ENCODE measurements at regions not wholly inside any gene's neighbourhood (a gene's known extent, or its start where the extent isn't known, plus 50 kb on each side); places are given as distances from the start of the nearest gene placed in this dataset.
"Not testable (repeated sequence)": the region's sequence is repeated elsewhere in the genome, so short reads cannot be mapped to it uniquely, and the experiment has no call there.

GRCh38 chr12:72989458-72989947 lies 717.3 kb downstream of the TRHDE start:
- TF ChIP-seq POLR2A (IDR thresholded peaks at IDR 0.05) (no peak), CTCF (IDR thresholded peaks at IDR 0.05) (no peak)
- no peaks in the 10 kb centered on the region for H3K27me3 ChIP-seq
- H3K4me1 ChIP-seq: no peaks in the 10 kb centered on the region
- 63% methylated on average over 4 of the region's 4 CpGs for WGBS (ENCODE audit: insufficient coverage, low coverage, low lambda C conversion rate, missing lambda C conversion rate)
- no peaks in the 10 kb centered on the region for H3K36me3 ChIP-seq
- intact Hi-C loops (cut with DNase I): no loop called here
- ATAC-seq (no peak), DNase-seq (no peak)
- no peak overlapping the region for H3K4me3 ChIP-seq
- no peaks in the 10 kb centered on the region for H3K9me3 ChIP-seq
- H3K27ac ChIP-seq: no peak overlapping the region

- DNase-seq: not testable (repeated sequence)
Observed at GRCh38 chr12:72995029-72995428, 722.9 kb downstream of the TRHDE start.

GRCh38 chr12:72995616-72996015 lies 723.4 kb downstream of the TRHDE start:
- WGBS (ENCODE audit: insufficient coverage, low coverage, low lambda C conversion rate, missing lambda C conversion rate): 83% methylated on average over 5 of the region's 5 CpGs
- H3K9me3 ChIP-seq: no peaks in the 10 kb centered on the region
- H3K27ac ChIP-seq: no peak overlapping the region
- intact Hi-C loops (cut with DNase I): no loop called here
- no peaks in the 10 kb centered on the region for H3K36me3 ChIP-seq
- DNase-seq: no peak
- no peaks in the 10 kb centered on the region for H3K27me3 ChIP-seq
- H3K4me1 ChIP-seq: no peaks in the 10 kb centered on the region
- TF ChIP-seq POLR2A (IDR thresholded peaks at IDR 0.05) (no peak), CTCF (IDR thresholded peaks at IDR 0.05) (no peak)
- no peak overlapping the region for H3K4me3 ChIP-seq
- ATAC-seq: no peak

More at GRCh38 chr12:72995029-72995428, 722.9 kb downstream of the TRHDE start:
- H3K27me3 ChIP-seq; intact Hi-C loops (cut with DNase I); H3K27ac ChIP-seq; H3K9me3 ChIP-seq; ATAC-seq; H3K4me1 ChIP-seq; H3K4me3 ChIP-seq; H3K36me3 ChIP-seq: not testable (repeated sequence)

- H3K27ac ChIP-seq; H3K27me3 ChIP-seq; H3K9me3 ChIP-seq; H3K4me3 ChIP-seq; intact Hi-C loops (cut with DNase I); H3K36me3 ChIP-seq; DNase-seq; H3K4me1 ChIP-seq; ATAC-seq: not testable (repeated sequence)
- 76% methylated on average over 3 of the region's 3 CpGs for WGBS (ENCODE audit: insufficient coverage, low coverage, low lambda C conversion rate, missing lambda C conversion rate)
Observed at GRCh38 chr12:73001806-73002205, 729.6 kb downstream of the TRHDE start.

- H3K27me3 ChIP-seq; H3K27ac ChIP-seq; H3K9me3 ChIP-seq; H3K36me3 ChIP-seq; H3K4me1 ChIP-seq; ATAC-seq; H3K4me3 ChIP-seq; intact Hi-C loops (cut with DNase I); DNase-seq: not testable (repeated sequence)
- 76% methylated on average over 1 of the region's 1 CpG for WGBS (ENCODE audit: insufficient coverage, low coverage, low lambda C conversion rate, missing lambda C conversion rate)
Observed at GRCh38 chr12:73002504-73002903, 730.3 kb downstream of the TRHDE start.

- H3K4me1 ChIP-seq; DNase-seq; H3K9me3 ChIP-seq; H3K27ac ChIP-seq; H3K36me3 ChIP-seq; H3K4me3 ChIP-seq; ATAC-seq; intact Hi-C loops (cut with DNase I); H3K27me3 ChIP-seq: not testable (repeated sequence)
- 40% methylated on average over 2 of the region's 3 CpGs for WGBS (ENCODE audit: insufficient coverage, low coverage, low lambda C conversion rate, missing lambda C conversion rate)
Observed at GRCh38 chr12:73009138-73009834, 737.1 kb downstream of the TRHDE start.

GRCh38 chr12:73017981-73018380 lies 745.8 kb downstream of the TRHDE start:
- Histone ChIP-seq H3K4me1 (no peaks in the 10 kb centered on the region), H3K27ac (no peak overlapping the region), H3K9me3 (no peaks in the 10 kb centered on the region), H3K27me3 (no peaks in the 10 kb centered on the region), H3K36me3 (no peaks in the 10 kb centered on the region), H3K4me3 (no peak overlapping the region)
- ATAC-seq: no peak
- TF ChIP-seq POLR2A (IDR thresholded peaks at IDR 0.05) (no peak), CTCF (IDR thresholded peaks at IDR 0.05) (no peak)
- no peak for DNase-seq
- intact Hi-C loops (cut with DNase I): no loop called here
